ENCODE measurements at regions not wholly inside any gene's neighbourhood (a gene's known extent, or its start where the extent isn't known, plus 50 kb on each side); places are given as distances from the start of the nearest gene placed in this dataset.

DNA sequence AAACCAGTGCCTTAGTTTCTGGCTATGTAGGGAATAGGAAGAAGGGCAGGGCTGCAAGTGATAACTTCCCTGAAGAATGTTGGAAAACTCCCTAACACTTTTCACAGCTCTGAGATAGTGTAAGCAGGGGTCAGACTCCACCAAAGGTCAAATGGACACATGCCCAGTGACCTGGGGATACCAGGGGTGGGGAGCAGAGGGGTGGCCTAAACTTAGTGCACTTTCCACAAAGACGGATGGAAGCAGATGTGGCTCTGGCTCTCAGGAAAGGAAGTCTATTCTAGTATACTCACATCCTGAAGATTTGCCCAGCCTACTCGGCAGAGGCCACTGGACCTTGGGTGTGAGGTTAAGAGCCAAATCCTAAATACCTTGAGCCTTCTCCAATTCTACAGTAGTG, 285.8 kb downstream of the NUAK1 start:
- TF ChIP-seq, protein P1, sequence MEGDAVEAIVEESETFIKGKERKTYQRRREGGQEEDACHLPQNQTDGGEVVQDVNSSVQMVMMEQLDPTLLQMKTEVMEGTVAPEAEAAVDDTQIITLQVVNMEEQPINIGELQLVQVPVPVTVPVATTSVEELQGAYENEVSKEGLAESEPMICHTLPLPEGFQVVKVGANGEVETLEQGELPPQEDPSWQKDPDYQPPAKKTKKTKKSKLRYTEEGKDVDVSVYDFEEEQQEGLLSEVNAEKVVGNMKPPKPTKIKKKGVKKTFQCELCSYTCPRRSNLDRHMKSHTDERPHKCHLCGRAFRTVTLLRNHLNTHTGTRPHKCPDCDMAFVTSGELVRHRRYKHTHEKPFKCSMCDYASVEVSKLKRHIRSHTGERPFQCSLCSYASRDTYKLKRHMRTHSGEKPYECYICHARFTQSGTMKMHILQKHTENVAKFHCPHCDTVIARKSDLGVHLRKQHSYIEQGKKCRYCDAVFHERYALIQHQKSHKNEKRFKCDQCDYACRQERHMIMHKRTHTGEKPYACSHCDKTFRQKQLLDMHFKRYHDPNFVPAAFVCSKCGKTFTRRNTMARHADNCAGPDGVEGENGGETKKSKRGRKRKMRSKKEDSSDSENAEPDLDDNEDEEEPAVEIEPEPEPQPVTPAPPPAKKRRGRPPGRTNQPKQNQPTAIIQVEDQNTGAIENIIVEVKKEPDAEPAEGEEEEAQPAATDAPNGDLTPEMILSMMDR (IDR thresholded peaks at IDR 0.05): no peak
- no peak for TF ChIP-seq POLR2AphosphoS5 (IDR thresholded peaks at IDR 0.05)
